Inflammatory macrophage treated with lipopolysaccharide for 4 hours (primary cell): ENCODE measurements at regions not wholly inside any gene's neighbourhood (a gene's known extent, or its start where the extent isn't known, plus 50 kb on each side); places are given as distances from the start of the nearest gene placed in this dataset.
"Not testable (repeated sequence)": the region's sequence is repeated elsewhere in the genome, so short reads cannot be mapped to it uniquely, and the experiment has no call there.

Experiments
- DNase-seq: peaks from one replicate; pipeline ENCODE4 v3.0.0-alpha.2; 2020

DNA sequence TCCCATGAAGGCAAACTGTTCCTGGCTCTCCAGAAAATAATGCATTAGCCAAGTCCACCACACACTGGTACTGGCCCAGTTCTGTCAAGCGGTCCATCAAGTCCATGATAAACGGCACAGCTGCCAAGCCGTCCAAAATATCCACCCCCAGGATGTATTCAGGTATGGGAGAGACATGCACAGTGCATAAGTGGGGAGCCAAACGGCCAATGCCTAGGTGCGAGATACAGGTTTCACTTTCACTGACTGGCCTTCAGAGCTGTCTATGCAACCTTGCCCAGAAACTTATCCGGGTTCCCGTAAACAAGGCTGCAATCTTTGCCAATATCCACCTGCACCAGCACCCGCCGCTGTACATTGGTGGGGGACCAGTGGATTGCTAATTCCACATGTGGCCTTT lies 795.8 kb downstream of the EFNA5 start:
- DNase-seq = no peak

- DNase-seq = no peak
Measured at GRCh38 chr5:106874531-106874930, 796.2 kb downstream of the EFNA5 start.

- no peak for DNase-seq
Measured at GRCh38 chr5:106873568-106873967, 797.2 kb downstream of the EFNA5 start.

DNA sequence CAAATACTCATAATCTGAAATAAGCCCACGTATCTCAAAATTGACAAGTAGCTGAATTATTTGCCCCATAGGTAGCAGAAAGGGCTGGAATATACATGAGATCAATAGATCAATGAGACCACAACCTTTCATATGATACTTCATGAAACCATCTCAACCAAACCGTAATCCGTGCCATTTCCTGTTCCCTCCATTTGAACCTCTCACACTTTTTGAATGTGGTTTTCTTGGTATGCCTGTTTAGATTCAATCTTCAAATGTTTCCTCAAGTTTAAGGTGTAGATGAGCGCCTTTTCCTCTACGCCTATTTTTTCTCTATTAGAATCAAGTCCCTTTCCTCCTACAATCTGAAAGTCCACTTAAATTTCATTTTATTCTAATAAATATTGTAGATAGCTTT lies 805.5 kb downstream of the EFNA5 start:
- no peak for DNase-seq

GRCh38 chr5:106862450-106863193 lies 808.1 kb downstream of the EFNA5 start:
- DNase-seq = no peak

DNA sequence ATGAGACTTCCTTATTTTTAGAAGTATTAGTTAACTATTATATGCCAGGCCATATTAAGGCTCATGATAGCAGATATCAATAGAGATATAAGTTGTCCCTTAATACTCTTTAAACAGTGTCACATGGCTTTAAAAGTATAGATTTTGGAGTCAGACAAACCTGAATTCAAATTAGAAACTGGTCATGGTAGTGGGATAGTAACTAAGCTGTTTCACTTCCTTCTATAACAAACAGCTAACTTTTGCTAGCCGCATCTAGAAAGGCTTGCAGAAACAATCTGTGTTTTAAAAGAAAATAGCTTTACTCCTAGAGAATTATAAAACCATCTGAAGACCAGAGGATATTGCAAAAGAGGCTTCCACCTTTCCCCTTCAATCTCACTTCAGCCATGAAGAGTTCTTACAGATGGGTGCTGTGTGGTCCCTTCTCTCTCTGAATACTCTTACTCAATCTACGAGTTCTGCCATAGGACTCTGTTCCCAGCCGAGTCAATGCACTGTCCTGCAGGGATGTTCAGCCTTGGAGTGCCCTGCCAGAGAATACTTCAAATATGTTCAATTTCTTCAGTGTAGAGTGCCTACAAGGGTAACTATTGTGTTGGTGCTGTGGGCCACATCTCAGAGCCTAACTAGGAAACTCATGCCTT lies 810.2 kb downstream of the EFNA5 start:
- no peak for DNase-seq

DNA sequence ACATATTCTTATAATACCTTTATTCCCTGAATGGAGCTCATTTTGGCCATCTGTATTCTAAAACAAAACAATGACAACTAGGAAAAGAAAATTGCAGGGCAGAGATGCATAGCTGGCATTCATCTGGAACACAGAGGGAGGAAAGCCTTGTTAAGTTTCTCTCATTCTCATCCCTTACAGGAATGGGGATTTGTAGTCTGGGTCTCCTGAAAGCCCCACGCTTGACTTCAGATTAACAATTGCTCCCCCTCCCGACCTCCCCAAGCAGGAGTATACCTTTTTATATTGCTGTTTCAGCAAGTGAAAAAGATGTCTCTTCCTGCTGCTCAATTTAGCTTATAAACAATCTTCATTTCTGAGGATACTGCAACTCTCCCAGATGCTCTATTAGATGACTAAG lies 812.1 kb downstream of the EFNA5 start:
- no peak for DNase-seq

- no peak for DNase-seq
Measured at GRCh38 chr5:106854922-106855321, 815.8 kb downstream of the EFNA5 start.

DNA sequence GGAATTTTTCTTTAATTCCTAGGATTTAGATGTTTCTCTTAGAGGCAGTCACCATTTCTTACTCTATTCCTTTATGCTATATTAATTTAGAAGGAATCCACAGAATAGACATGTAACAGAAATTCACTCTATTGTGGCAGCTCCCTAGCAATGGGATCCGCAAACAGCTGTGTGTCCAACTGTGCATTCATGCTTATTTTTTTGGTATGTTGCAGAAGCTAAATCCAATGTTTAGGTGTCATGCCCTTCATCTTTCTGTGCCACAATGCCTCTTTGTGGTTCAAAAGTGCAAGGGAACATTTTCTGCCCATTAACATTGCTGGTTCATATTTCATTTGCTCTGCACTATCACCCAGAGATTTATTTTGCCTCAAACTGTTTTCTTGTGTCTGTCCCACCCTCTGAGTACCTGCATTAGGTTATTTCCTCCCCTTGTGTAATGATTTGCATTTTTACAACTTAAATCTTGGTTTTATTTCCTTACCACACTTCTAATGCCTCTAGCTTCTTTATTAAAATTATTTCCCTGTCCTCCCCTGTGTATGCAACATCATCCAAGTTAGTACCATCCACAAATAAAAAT lies 816.5 kb downstream of the EFNA5 start:
- no peak for DNase-seq

DNA sequence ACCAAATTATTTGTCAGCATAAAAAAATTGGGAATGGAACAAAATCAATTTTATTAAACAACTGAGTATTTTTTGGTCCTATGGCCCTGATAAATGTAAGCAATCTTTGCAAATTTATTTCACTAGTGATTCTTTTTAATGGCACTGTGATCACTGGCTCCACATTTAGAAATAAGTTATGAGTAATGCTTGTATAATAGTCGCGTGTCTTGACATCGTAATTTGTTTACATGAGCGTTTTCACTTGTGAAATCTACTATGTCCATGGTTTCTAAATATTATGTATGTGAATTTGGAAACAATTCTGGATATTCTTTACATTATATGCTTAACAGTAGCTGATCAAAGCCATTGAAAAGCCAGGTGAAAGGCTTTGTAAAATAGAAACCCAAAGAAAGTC lies 817.5 kb downstream of the EFNA5 start:
- DNase-seq = no peak

DNA sequence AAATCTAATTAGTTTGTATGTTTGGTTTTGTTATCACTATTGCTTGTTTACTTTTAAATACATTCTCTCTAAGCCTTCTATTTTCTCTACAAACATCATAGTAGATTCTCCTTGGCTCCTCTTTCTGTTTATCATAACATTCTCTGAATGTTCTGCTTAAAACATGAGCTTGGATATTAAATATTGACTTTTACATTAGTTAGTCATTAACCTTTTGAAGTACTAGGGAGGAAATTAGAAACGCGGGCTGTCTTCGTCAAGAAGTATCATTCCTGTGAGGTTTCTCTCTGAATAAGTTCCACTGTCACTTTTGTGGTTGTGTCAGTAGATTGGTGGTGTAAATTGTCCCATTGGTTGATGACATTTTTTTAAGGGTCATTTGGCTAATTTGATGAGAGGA lies 821.5 kb downstream of the EFNA5 start:
- DNase-seq = no peak

DNA sequence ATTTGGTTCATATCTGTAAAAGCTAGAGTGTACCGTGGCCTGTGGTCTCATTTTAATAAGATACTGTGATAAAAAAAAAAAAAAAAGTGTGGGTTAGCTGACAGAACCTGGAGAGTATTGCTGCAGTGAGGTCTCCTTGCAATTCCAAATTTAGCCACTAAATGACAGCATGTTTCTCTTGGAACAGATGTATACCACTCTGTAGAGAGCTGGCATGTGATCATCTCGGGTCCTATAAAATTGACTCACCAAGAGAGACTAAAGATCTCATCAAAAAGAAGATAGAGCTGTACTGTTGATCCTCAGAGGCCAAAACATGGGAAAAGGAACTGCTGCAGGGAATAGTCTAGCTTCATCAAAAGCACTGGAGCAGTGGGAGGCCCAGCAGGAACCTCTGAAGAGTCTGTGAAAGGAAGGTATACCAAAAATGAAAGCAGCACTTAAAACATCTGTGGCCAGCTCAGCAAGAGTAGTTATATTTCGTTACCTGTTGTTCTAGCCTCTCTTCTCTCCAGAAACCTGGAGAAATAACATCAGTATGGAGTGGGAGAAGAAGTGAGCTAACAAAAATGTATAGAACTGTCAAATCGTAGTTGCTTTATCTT lies 826.8 kb downstream of the EFNA5 start:
- DNase-seq = no peak

DNA sequence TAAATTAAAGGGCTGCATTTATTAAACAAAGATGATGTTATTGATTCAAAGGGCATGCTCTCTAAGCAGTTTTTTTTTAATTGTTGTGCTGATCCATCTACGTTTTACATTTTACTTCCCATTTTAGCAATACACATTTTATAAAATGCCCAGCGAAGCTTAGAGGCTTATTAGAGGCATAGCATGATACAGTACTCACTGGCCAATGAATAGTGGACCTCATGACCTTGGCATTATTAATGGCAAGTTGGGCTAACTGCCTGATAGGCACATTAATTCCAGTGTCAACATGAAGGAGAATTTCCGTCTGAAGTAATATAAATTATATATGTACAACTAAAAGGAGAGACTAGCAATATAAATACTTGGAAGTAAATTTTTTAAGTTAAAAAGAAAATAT lies 837.2 kb downstream of the EFNA5 start:
- no peak for DNase-seq

DNA sequence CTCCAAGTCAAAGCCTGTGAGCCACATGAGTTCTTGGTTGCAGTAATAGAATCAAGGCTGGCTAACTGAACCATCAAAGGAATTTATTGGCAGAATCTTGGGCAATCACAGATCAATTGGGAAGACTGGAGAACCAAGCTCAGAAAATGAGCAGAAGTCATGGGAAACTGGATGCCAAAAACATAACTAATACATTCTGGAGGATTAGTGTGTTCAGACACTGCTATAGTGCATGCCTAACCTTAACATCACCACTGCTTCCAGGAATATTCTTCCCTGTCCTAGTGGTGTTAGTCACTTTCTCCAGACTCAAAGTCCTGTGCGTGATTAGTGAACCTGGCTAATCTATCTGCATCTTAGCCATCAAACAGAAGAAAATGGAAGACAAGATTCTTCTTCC lies 843.7 kb downstream of the EFNA5 start:
- DNase-seq = no peak

DNA sequence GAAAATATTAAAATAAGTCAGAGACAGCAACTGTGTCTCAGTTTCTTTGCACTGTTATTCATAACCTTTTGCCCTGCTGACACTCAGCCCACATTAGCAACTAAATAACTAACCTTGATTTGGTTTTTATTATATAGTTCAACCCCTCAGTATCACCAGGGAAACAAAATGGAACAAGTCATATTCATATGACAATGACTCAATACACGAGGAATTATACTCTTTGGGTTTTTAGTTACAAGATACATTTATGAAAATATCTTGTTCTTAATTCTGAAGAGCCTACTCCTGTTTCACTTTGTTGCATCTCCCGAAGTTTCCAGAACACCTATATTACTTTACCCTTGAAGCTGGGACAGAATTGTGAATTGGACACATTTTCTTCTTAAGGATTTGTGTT lies 845.4 kb downstream of the EFNA5 start:
- no peak for DNase-seq

- DNase-seq = no peak
Measured at GRCh38 chr5:106822851-106823250, 847.9 kb downstream of the EFNA5 start.

GRCh38 chr5:106818552-106818951 lies 852.2 kb downstream of the EFNA5 start:
- DNase-seq = no peak

DNA sequence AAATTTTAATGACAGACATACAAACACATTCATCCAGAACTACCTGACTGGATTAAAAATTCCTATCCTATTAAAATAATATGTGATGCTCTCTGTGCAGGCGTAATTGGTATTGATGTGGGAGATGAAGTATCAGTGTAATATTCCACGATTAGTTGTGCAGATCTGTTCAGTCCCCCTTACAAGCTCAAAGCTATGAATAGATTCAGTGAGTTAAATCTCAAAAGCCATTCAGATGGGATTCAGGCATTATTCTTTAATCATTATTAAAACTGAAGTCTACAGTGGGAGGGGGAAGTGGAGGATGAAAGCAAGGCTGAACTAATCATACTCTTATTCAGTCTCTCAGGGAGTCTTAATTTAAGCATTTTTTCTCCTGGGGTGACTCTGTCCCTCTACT lies 855.8 kb downstream of the EFNA5 start:
- no peak for DNase-seq

GRCh38 chr5:106801554-106801953 lies 869.2 kb downstream of the EFNA5 start:
- no peak for DNase-seq

- DNase-seq = no peak
Measured at GRCh38 chr5:106797996-106798395, 872.7 kb downstream of the EFNA5 start.

GRCh38 chr5:106796081-106796480 lies 874.7 kb downstream of the EFNA5 start:
- no peak for DNase-seq

DNA sequence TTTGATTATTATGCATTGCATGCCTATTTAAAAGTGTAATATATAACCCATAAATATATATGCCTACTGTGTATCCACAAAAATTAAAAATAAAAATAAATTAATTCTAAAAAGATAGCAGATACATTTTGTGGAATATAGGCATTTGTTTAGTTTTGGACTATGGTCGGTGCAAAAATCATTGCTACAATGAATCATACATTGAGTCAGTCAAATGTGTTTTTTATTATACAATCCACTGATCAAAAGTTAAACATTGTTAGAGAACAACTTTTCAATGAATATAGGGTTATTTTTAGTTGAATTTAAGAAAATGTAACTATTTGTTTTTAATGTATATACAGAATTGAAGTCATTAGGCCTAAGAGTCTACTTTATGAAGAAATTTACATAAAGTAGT lies 885.9 kb downstream of the EFNA5 start:
- DNase-seq = no peak

DNA sequence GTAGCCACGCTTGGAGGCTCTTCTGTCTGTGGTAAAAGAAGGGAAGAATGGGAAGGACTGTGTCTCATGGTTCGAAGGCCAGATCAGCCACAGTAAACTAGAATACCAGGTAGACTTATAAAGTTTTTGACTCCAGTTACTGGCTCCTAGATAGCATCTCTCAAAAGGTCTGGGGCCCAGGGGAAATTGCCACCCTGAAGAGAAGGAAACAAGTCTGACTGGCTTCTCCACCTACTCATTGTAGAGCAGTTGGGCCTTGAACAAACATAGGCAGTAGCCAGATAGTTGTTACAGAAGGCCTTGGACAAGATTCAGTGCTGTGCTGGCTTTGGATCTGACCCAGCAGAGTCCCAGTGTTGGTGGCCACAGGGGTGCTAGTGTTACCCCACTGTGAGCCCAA lies 890.4 kb downstream of the EFNA5 start:
- DNase-seq = no peak

DNA sequence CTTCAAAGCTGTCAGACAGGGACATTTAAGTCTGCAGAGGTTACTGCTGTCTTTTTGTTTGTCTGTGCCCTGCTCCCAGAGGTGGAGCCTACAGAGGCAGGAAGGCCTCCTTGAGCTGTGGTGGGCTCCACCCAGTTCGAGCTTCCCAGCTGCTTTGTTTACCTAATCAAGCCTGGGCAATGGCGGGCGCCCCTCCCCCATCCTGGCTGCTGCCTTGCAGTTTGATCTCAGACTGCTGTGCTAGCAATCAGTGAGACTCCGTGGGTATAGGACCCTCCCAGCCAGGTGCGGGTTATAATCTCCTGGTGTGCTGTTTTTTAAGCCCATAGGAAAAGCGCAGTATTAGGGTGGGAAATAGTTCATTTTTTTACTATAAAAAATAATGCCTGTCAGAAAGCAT lies 894.2 kb downstream of the EFNA5 start:
- DNase-seq = not testable (repeated sequence)
